ENCODE measurements at regions not wholly inside any gene's neighbourhood (a gene's known extent, or its start where the extent isn't known, plus 50 kb on each side); places are given as distances from the start of the nearest gene placed in this dataset.

DNA sequence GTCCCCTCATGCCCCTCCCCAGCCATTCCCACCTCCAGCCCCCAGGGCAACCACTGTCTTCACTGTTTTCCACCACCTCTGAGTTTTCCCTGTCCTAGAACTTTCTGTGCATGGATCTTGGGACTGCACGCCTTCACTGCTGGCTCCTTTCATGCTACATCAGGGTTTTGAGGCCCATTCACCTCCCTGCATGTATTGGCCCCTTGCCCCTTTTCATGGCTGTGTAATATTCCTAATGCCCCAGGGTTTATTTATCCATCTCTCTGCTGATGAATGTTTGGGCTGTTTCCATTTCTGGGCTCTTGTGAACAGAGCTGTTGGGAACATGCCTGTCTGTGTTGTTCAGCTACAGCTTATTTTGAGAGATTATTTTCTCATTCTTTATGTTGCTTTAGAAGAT is 205.0 kb downstream of the RBFOX3 start:
- Histone ChIP-seq H3K27me3 (peaks cover 0 to 94% of the 10 kb centered on the region in 2 donors), H3K4me3 (no peak overlapping the region), H3K4me1 (peaks cover 0 to 7% (median 4%) of the 10 kb centered on the region in 4 donors), H3K9me3 (no peaks in the 10 kb centered on the region), H3K27ac (no peak overlapping the region), H3K36me3 (no peaks in the 10 kb centered on the region)
- DNase-seq, result no peak
- intact Hi-C loops (cut with DNase I; ENCODE audit: low total_unique reads), result loop anchor here (10.0 kb wide), 1 partner anchor 299 kb away; no protein-coding TSS in a partner anchor
- TF ChIP-seq, protein P1, sequence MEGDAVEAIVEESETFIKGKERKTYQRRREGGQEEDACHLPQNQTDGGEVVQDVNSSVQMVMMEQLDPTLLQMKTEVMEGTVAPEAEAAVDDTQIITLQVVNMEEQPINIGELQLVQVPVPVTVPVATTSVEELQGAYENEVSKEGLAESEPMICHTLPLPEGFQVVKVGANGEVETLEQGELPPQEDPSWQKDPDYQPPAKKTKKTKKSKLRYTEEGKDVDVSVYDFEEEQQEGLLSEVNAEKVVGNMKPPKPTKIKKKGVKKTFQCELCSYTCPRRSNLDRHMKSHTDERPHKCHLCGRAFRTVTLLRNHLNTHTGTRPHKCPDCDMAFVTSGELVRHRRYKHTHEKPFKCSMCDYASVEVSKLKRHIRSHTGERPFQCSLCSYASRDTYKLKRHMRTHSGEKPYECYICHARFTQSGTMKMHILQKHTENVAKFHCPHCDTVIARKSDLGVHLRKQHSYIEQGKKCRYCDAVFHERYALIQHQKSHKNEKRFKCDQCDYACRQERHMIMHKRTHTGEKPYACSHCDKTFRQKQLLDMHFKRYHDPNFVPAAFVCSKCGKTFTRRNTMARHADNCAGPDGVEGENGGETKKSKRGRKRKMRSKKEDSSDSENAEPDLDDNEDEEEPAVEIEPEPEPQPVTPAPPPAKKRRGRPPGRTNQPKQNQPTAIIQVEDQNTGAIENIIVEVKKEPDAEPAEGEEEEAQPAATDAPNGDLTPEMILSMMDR (IDR thresholded peaks at IDR 0.05), result no peak

DNA sequence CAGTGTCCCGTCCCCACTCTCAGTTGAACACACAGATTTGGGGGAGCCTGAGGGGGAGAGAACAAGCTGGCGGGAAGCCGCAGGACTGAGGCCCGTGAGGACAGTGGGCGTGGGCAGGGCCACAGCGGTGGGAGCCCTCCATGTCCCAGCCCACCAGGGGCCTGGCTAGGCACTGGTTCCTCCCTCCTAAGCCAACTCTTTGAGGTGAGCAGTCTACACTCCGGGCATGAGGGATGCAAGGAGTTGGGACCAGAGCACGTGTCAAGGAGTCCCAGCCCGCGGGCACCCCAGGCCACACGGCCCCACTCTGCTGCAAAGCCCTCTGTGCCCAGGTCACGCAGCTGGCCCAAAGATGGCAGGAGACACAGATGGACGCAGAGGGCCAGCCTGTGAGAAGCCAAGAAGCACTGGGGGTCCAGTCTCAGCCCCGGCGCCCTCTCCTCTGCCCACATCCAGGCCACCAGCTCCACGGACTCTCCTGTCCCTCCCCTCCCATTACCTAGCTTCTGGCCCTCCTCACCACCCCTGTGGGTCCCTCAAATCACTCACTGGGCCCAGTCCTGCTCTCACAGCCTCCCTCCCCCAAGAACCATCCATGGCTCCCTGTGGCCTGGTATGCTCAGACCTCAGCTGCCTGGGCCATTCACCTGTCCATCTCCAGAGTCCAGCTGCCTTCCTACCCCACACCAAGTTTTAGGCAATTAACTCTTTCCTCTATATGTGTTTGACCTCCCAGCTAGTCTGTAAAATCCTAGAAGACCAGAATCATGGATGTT is 206.5 kb downstream of the RBFOX3 start:
- peaks cover 0 to 10% (median 7%) of the 10 kb centered on the region in 4 donors for H3K4me1 ChIP-seq
- intact Hi-C loops (cut with DNase I; ENCODE audit: low total_unique reads), result loop anchor here (10.0 kb wide), 1 partner anchor 300 kb away; no protein-coding TSS in a partner anchor
- no peak for DNase-seq
- no peaks in the 10 kb centered on the region for H3K36me3 ChIP-seq
- H3K27me3 ChIP-seq, result peaks cover 0 to 94% of the 10 kb centered on the region in 2 donors
- H3K27ac ChIP-seq, result no peak overlapping the region
- H3K4me3 ChIP-seq, result no peak overlapping the region
- TF ChIP-seq, protein P1 (IDR thresholded peaks at IDR 0.05), result no peak
- H3K9me3 ChIP-seq, result no peaks in the 10 kb centered on the region

DNA sequence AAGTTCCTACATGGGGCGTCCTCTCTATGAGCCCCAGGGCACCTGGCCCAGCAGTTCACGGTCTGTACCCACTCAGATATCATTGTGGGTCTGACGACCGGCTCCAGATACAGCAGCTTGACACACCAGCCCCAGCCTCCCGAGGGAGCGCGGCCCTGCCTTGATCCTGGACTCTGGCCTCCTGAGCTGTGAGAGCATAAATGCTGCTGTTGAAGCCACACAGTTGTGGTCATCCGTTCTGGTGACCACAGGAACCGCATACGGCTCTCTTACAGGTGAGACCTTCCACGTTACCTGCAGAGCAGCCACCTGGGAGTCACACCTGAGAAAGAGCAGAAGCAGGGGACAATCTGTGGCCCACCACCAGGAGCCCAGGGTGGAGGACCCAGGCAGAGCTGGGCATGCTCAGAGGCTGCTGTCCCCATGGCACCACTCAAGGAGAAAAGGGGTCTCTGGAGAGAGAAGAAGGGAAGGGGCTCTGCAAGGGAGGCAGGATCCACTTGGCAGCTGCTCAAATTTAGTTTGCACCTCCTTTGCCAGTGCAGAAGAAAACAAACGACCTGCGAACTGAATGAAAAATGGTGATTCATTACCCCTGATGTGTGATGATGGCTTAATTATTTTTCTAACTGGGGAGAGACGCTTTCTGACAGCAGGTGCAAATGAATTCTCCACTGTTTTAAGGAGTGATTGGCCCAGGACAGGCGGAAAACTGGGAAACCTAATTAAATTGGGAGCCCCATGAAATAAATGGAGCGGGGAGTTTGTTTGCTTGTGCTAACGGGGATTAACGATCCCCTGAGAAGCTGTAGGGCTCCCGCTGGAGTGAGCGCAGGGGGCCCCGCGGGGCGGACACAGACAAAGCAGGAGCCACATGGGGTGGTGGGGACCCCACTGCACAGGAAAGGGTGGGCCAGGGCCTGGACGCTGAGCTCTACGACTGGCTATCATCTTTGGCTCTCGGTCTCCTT is 208.9 kb downstream of the RBFOX3 start:
- no peaks in the 10 kb centered on the region for H3K36me3 ChIP-seq
- H3K4me3 ChIP-seq, result no peak overlapping the region
- intact Hi-C loops (cut with DNase I; ENCODE audit: low total_unique reads), result loop anchor here (10.0 kb wide), 1 partner anchor 303 kb away; no protein-coding TSS in a partner anchor
- H3K27ac ChIP-seq, result no peak overlapping the region
- DNase-seq, result no peak
- TF ChIP-seq, protein P1 (IDR thresholded peaks at IDR 0.05), result no peak
- H3K4me1 ChIP-seq, result peaks cover 0 to 10% (median 7%) of the 10 kb centered on the region in 4 donors
- no peaks in the 10 kb centered on the region for H3K9me3 ChIP-seq
- peaks cover 0 to 96% of the 10 kb centered on the region in 2 donors for H3K27me3 ChIP-seq

DNA sequence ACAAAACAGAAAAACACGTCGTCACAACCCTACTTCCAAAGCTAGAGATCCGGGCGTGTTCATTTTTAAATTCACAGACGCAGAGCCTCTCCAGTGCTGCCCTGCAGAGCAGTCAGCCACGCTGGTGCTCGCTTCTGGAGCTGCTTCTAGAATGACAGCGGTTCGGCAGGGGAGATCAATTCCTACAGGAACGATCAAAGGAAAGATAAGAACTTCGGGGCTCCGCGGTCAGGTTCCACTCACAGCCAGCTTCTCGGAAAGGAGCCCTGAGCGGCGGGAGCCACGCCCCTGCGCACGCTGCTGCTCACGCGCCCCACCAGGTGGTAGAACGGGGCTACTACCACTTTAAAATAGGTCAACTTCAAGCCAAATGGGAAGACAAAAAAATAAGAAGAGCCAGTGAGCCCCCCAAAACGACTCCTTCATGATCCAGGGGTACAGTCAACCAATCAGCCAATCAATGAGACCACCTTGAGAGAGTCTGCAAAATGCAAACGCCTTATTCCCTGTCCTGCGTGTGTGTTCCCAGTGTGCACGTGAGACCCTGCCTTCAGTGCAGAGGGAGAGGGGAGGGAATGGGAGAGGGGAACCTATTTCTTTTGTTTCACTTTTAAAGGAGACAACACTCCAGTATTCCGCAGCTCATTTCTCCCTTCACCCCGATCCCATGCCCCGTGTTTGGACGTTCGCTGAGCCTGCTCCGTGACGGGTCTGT is 209.7 kb downstream of the RBFOX3 start:
- peak; percentile 55 to 79 for DNase-seq
- Histone ChIP-seq H3K27ac (no peak overlapping the region), H3K36me3 (no peaks in the 10 kb centered on the region), H3K4me3 (peak overlapping the region in 1 of 2 donors; percentile 38), H3K27me3 (peaks cover 0 to 96% of the 10 kb centered on the region in 2 donors), H3K4me1 (peaks cover 0 to 10% (median 7%) of the 10 kb centered on the region in 4 donors), H3K9me3 (no peaks in the 10 kb centered on the region)
- intact Hi-C loops (cut with DNase I; ENCODE audit: low total_unique reads), result loop anchor here (10.0 kb wide), 1 partner anchor 304 kb away; no protein-coding TSS in a partner anchor
- TF ChIP-seq, protein P1 (IDR thresholded peaks at IDR 0.05), result peak; percentile 67 to 95
